Neural cell (in vitro differentiated cells): ENCODE measurements at regions not wholly inside any gene's neighbourhood (a gene's known extent, or its start where the extent isn't known, plus 50 kb on each side); places are given as distances from the start of the nearest gene placed in this dataset.

Experiments
- H2AFZ ChIP-seq: fragments of 200-600, 300-800 bp; sonication (generic), shearing (Covaris generic); 2 replicates; pipeline ENCODE4 v1.6.0; 2014; ENCODE audit warnings: low read depth, mild to moderate bottlenecking, antibody characterized with exemption, low read length, moderate library complexity
- H3F3A ChIP-seq: fragments of 200-600 bp; shearing (Covaris generic); 2 replicates; pipeline ENCODE4 v1.6.1; 2016; ENCODE audit warnings: mild to moderate bottlenecking, moderate library complexity, mixed read lengths, antibody characterized with exemption, low read length; ENCODE audit not compliant: insufficient read depth, poor library complexity, severe bottlenecking
- H3K27ac ChIP-seq: fragments of 200-600, 300-800 bp; sonication (generic), shearing (Covaris generic); 2 replicates; pipeline ENCODE4 v1.5.1; 2014; ENCODE audit warnings: mild to moderate bottlenecking, low read length, moderate library complexity
- H3K27me3 ChIP-seq: fragments of 300-800, 200-600 bp; sonication (generic), shearing (Covaris generic); 2 replicates; pipeline ENCODE4 v1.6.0; 2014; ENCODE audit warnings: mild to moderate bottlenecking, low read depth, low read length, moderate library complexity; ENCODE audit not compliant: insufficient read depth
- H3K36me3 ChIP-seq: fragments of 300-800, 200-600 bp; sonication (generic), shearing (Covaris generic); 2 replicates; pipeline ENCODE4 v1.5.1; 2014; ENCODE audit warnings: mild to moderate bottlenecking, antibody characterized with exemption, low read length, moderate library complexity; ENCODE audit not compliant: insufficient read depth
- H3K4me2 ChIP-seq: fragments of 300-800, 200-600 bp; sonication (generic), shearing (Covaris generic); 2 replicates; pipeline ENCODE4 v1.6.0; 2014; ENCODE audit warnings: mild to moderate bottlenecking, low read length
- H3K4me3 ChIP-seq: fragments of 300-800, 200-600 bp; sonication (generic), shearing (Covaris generic); 2 replicates; pipeline ENCODE4 v1.5.1; 2014; ENCODE audit warnings: mild to moderate bottlenecking, low read length, moderate library complexity
- H3K79me2 ChIP-seq: fragments of 200-600 bp; shearing (Covaris generic); replicated peaks from 2 replicates; pipeline ENCODE4 v1.6.0; 2014; ENCODE audit warnings: mild to moderate bottlenecking, low read length, moderate library complexity; ENCODE audit not compliant: insufficient read depth
- H3K9ac ChIP-seq: fragments of 300-800, 200-600 bp; sonication (generic), shearing (Covaris generic); 2 replicates; pipeline ENCODE4 v1.6.1; 2016; ENCODE audit warnings: mild to moderate bottlenecking, low read length, mixed read lengths
- H3K9me2 ChIP-seq: fragments of 200-600 bp; shearing (Covaris generic); 2 replicates; pipeline ENCODE4 v1.6.1; 2016; ENCODE audit warnings: mild to moderate bottlenecking, low read length, mixed read lengths; ENCODE audit not compliant: insufficient read depth
- H3K9me3 ChIP-seq: fragments of 200-600, 300-800 bp; sonication (generic), shearing (Covaris generic); 2 replicates; pipeline ENCODE4 v1.6.1; 2016; ENCODE audit warnings: mild to moderate bottlenecking, mixed run types, low read length, moderate library complexity, mixed read lengths
- H4K20me1 ChIP-seq: fragments of 200-600 bp; shearing (Covaris generic); 2 replicates; pipeline ENCODE4 v1.6.1; 2016; ENCODE audit warnings: mild to moderate bottlenecking, mixed run types; ENCODE audit not compliant: insufficient read depth
- CTCF ChIP-seq: fragments of 450-650 bp; IDR thresholded peaks from 2 replicates; pipeline ENCODE4 v1.5.1; 2014; ENCODE audit warnings: antibody characterized with exemption, mild to moderate bottlenecking, moderate library complexity; ENCODE audit not compliant: poor library complexity, severe bottlenecking
- EP300 ChIP-seq: fragments of 450-650 bp; conservative IDR thresholded peaks from 2 replicates; pipeline ENCODE4 v1.6.1; 2014; ENCODE audit warnings: antibody characterized with exemption, mild to moderate bottlenecking, moderate library complexity; ENCODE audit not compliant: poor library complexity, severe bottlenecking
- EZH2 ChIP-seq: fragments of 200-600, 300-800 bp; shearing (Covaris generic), sonication (generic); IDR thresholded peaks from 2 replicates; pipeline ENCODE4 v1.6.1; 2014; ENCODE audit warnings: antibody characterized with exemption, low read length, borderline replicate concordance, mild to moderate bottlenecking; ENCODE audit not compliant: insufficient read depth, poor library complexity, severe bottlenecking
- MXI1 ChIP-seq: fragments of 450-650 bp; conservative IDR thresholded peaks from 2 replicates; pipeline ENCODE4 v1.6.1; 2014; ENCODE audit warnings: antibody characterized with exemption, mild to moderate bottlenecking; ENCODE audit not compliant: poor library complexity, severe bottlenecking
- POLR2AphosphoS5 ChIP-seq: IDR thresholded peaks from 2 replicates; pipeline ENCODE4 v1.6.1; 2012
- RAD21 ChIP-seq: fragments of 450-650 bp; conservative IDR thresholded peaks from 2 replicates; pipeline ENCODE4 v1.6.1; 2014; ENCODE audit warnings: antibody characterized with exemption, mild to moderate bottlenecking, moderate library complexity
- SMC3 ChIP-seq: fragments of 450-650 bp; conservative IDR thresholded peaks from 2 replicates; pipeline ENCODE4 v1.6.1; 2014; ENCODE audit warnings: antibody characterized with exemption, mild to moderate bottlenecking, moderate library complexity; ENCODE audit not compliant: poor library complexity
- TAF1 ChIP-seq: IDR thresholded peaks from 2 replicates; pipeline ENCODE4 v1.6.1; 2012; ENCODE audit warnings: low read depth
- TF ChIP-seq, protein P1 (sequence below): IDR thresholded peaks from 2 replicates; pipeline ENCODE4 v1.6.1; 2012; ENCODE audit warnings: borderline replicate concordance

DNA sequence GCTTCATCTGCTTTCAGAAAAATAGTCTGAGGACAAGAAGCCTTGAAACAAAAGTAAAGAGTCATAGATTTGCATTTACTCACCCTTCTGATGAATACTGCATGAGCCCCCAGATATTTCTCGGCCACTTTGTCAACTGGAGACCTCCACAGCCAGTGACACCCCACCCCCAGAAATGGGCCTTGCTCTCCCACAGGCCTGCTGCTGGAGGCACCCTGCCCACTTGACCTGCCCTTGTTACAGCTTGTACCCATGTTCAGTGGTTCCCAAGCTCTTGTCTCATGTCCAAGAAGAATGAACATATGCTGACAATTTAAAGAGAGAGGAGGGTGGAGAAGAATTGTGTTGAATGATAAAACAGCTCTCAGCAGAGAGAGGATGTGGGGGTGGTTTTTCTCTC lies 225.1 kb downstream of the DCAF12L2 start:
- Histone ChIP-seq H3K27ac (no peak overlapping the region), H3K79me2 (no peaks in the 10 kb centered on the region), H3K4me3 (no peak overlapping the region), H3K9me3 (no peaks in the 10 kb centered on the region), H3K36me3 (no peaks in the 10 kb centered on the region), H3K9me2 (no peaks in the 10 kb centered on the region), H3F3A (no peaks in the 10 kb centered on the region), H3K27me3 (no peaks in the 10 kb centered on the region), H3K9ac (no peak overlapping the region), H3K4me2 (no peak overlapping the region), H4K20me1 (no peaks in the 10 kb centered on the region), H2AFZ (no peak overlapping the region)
- TF ChIP-seq SMC3, result no peak
- no peak for TF ChIP-seq POLR2AphosphoS5
- TF ChIP-seq, protein P1, sequence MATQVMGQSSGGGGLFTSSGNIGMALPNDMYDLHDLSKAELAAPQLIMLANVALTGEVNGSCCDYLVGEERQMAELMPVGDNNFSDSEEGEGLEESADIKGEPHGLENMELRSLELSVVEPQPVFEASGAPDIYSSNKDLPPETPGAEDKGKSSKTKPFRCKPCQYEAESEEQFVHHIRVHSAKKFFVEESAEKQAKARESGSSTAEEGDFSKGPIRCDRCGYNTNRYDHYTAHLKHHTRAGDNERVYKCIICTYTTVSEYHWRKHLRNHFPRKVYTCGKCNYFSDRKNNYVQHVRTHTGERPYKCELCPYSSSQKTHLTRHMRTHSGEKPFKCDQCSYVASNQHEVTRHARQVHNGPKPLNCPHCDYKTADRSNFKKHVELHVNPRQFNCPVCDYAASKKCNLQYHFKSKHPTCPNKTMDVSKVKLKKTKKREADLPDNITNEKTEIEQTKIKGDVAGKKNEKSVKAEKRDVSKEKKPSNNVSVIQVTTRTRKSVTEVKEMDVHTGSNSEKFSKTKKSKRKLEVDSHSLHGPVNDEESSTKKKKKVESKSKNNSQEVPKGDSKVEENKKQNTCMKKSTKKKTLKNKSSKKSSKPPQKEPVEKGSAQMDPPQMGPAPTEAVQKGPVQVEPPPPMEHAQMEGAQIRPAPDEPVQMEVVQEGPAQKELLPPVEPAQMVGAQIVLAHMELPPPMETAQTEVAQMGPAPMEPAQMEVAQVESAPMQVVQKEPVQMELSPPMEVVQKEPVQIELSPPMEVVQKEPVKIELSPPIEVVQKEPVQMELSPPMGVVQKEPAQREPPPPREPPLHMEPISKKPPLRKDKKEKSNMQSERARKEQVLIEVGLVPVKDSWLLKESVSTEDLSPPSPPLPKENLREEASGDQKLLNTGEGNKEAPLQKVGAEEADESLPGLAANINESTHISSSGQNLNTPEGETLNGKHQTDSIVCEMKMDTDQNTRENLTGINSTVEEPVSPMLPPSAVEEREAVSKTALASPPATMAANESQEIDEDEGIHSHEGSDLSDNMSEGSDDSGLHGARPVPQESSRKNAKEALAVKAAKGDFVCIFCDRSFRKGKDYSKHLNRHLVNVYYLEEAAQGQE, result no peak
- TF ChIP-seq RAD21, result no peak
- TF ChIP-seq EP300, result no peak
- no peak for TF ChIP-seq EZH2
- TF ChIP-seq CTCF, result no peak

DNA sequence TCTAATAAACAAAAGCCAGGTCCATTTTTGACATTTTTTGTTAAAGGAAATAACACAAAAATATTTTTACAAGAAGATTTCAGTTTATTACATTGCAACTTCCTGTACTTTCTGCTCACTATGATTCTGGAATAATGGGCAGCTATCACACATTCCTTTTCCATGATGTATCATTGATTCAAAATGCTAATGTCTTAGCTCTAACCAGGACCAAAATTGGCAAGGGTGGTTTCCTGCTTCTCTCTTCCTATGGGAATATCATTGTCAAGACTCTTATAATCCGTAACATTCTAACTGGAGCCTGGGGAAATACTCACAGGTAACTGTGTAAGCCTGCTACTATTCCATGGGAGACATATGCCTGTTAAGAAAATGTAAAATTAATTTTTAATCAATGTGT lies 218.6 kb downstream of the DCAF12L2 start:
- Histone ChIP-seq H2AFZ (no peak overlapping the region), H3F3A (no peaks in the 10 kb centered on the region), H3K4me2 (no peak overlapping the region), H3K27ac (no peak overlapping the region), H3K27me3 (no peaks in the 10 kb centered on the region), H3K9me3 (no peaks in the 10 kb centered on the region), H3K4me3 (no peak overlapping the region), H3K36me3 (no peaks in the 10 kb centered on the region), H3K9me2 (no peaks in the 10 kb centered on the region), H3K79me2 (no peaks in the 10 kb centered on the region), H3K9ac (no peak overlapping the region), H4K20me1 (no peaks in the 10 kb centered on the region)
- TF ChIP-seq RAD21 (no peak), EZH2 (no peak), POLR2AphosphoS5 (no peak), CTCF (no peak), SMC3 (no peak), MXI1 (no peak), TAF1 (no peak), EP300 (no peak)
- TF ChIP-seq, protein P1, result no peak
